ENCODE measurements at regions not wholly inside any gene's neighbourhood (a gene's known extent, or its start where the extent isn't known, plus 50 kb on each side); places are given as distances from the start of the nearest gene placed in this dataset.

DNA sequence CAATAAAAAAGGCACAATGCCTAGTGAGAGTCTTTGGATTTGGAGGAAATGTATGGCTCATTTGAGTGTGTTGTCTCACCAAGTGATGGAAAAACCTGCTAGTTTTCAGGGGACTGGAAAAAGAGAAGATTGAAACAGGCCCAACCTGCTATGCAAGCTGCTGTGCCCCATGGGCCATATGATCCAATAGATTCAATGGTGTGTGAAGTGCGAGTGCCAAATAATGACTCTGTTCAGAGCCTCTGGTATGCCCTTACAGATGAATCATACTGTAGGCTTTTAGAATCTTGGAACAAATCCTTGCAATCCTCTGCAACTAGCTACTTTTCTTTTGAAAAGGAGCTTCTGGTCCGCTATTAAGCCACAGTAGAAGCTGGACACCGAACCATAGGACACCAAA, 529.8 kb upstream of the CNTNAP5 start:
- TF ChIP-seq EZH2 (IDR thresholded peaks at IDR 0.05; ENCODE audit: borderline replicate concordance, low read depth, low read length, severe bottlenecking): no peak
- TF ChIP-seq, protein P1, sequence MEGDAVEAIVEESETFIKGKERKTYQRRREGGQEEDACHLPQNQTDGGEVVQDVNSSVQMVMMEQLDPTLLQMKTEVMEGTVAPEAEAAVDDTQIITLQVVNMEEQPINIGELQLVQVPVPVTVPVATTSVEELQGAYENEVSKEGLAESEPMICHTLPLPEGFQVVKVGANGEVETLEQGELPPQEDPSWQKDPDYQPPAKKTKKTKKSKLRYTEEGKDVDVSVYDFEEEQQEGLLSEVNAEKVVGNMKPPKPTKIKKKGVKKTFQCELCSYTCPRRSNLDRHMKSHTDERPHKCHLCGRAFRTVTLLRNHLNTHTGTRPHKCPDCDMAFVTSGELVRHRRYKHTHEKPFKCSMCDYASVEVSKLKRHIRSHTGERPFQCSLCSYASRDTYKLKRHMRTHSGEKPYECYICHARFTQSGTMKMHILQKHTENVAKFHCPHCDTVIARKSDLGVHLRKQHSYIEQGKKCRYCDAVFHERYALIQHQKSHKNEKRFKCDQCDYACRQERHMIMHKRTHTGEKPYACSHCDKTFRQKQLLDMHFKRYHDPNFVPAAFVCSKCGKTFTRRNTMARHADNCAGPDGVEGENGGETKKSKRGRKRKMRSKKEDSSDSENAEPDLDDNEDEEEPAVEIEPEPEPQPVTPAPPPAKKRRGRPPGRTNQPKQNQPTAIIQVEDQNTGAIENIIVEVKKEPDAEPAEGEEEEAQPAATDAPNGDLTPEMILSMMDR (IDR thresholded peaks at IDR 0.05; ENCODE audit: borderline replicate concordance, extremely low read depth, low read length, poor library complexity, severe bottlenecking): no peak

Measured in DND-41 (cell line).